Fibroblast of lung (primary cell): ENCODE measurements at regions not wholly inside any gene's neighbourhood (a gene's known extent, or its start where the extent isn't known, plus 50 kb on each side); places are given as distances from the start of the nearest gene placed in this dataset.

Experiments used
- EZH2 ChIP-seq: IDR thresholded peaks from 2 replicates; pipeline ENCODE4 v1.5.1; 2012; ENCODE audit warnings: low read length, control low read depth, mild to moderate bottlenecking; ENCODE audit errors: missing control alignments
- TF ChIP-seq, protein P1 (sequence below), 2 donors: IDR thresholded peaks in 1 of 2; conservative IDR thresholded peaks in 1 of 2; 1 replicate in 1 of 2; 2 replicates in 1 of 2; pipeline ENCODE4 v1.5.1; 2011 to 2012; ENCODE audit warnings: low read length in 2 of 2, control low read depth in 1 of 2, inconsistent platforms in 1 of 2, low read depth in 1 of 2, mild to moderate bottlenecking in 1 of 2

DNA sequence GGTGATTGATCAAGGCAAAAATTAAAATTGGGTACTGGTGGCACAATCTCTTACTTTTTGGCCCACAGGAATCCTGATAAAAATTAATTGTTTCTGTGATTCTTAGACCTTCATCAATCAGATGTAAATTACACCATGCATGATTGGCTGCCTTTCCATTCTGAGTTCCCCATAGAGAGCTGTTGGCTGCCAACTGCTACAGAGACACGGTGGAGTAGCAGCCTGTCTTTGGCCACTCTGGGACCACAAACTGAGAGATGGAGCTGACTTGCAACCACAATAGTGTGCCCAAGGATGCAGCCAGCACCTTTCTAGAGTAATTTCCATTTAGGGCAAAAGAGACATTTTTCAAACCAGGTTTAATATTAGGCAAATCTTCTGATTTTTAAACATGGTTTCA lies 274.3 kb upstream of the MMS22L start:
- TF ChIP-seq, protein P1, sequence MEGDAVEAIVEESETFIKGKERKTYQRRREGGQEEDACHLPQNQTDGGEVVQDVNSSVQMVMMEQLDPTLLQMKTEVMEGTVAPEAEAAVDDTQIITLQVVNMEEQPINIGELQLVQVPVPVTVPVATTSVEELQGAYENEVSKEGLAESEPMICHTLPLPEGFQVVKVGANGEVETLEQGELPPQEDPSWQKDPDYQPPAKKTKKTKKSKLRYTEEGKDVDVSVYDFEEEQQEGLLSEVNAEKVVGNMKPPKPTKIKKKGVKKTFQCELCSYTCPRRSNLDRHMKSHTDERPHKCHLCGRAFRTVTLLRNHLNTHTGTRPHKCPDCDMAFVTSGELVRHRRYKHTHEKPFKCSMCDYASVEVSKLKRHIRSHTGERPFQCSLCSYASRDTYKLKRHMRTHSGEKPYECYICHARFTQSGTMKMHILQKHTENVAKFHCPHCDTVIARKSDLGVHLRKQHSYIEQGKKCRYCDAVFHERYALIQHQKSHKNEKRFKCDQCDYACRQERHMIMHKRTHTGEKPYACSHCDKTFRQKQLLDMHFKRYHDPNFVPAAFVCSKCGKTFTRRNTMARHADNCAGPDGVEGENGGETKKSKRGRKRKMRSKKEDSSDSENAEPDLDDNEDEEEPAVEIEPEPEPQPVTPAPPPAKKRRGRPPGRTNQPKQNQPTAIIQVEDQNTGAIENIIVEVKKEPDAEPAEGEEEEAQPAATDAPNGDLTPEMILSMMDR (conservative IDR thresholded peaks at IDR 0.05 in 1 of 2, IDR thresholded peaks at IDR 0.05 in 1 of 2; ENCODE audit: low read depth in 1 of 2, low read length in 2 of 2), result no peak
- TF ChIP-seq EZH2, result no peak
